Keratinocyte (primary cell): ENCODE measurements at regions not wholly inside any gene's neighbourhood (a gene's known extent, or its start where the extent isn't known, plus 50 kb on each side); places are given as distances from the start of the nearest gene placed in this dataset.

Source experiments
- CTCF ChIP-seq, 3 experiments: IDR thresholded peaks in 1 of 3; conservative IDR thresholded peaks in 1 of 3; optimal IDR thresholded peaks in 1 of 3; 2 replicates in 2 of 3; 3 replicates in 1 of 3; pipeline versions ENCODE3 to v1.5.1; 2011; ENCODE audit warnings: low read length in 3 of 3, mild to moderate bottlenecking in 3 of 3, moderate library complexity in 2 of 3, control low read depth in 1 of 3, inconsistent platforms in 1 of 3; ENCODE audit not compliant: insufficient read depth in 2 of 3; ENCODE audit errors: extremely low read depth in 1 of 3
- EZH2 ChIP-seq: IDR thresholded peaks from one replicate; pipeline ENCODE4 v1.6.1; 2012; ENCODE audit warnings: inconsistent platforms, mild to moderate bottlenecking, low read length, moderate library complexity

GRCh38 chr6:121600389-121601168 lies 165.1 kb downstream of the GJA1 start:
- TF ChIP-seq CTCF (optimal IDR thresholded peaks at IDR 0.05 in 1 of 3, IDR thresholded peaks at IDR 0.05 in 1 of 3, conservative IDR thresholded peaks at IDR 0.05 in 1 of 3; ENCODE audit: extremely low read depth in 1 of 3, insufficient read depth in 2 of 3, low read length in 3 of 3) (no peak), EZH2 (no peak)
